Stimulated activated CD8-positive, alpha-beta memory T cell treated with anti-CD3 and anti-CD28 coated beads, Interleukin-7, amount 100 ng/mL, for 4 hours (primary cell): ENCODE measurements at regions not wholly inside any gene's neighbourhood (a gene's known extent, or its start where the extent isn't known, plus 50 kb on each side); places are given as distances from the start of the nearest gene placed in this dataset.

ENCODE experiments used
- DNase-seq, 2 donors: peaks; one replicate each; pipeline ENCODE4 v3.0.0-alpha.2; 2020; ENCODE audit warnings: low read depth in 2 of 2

DNA sequence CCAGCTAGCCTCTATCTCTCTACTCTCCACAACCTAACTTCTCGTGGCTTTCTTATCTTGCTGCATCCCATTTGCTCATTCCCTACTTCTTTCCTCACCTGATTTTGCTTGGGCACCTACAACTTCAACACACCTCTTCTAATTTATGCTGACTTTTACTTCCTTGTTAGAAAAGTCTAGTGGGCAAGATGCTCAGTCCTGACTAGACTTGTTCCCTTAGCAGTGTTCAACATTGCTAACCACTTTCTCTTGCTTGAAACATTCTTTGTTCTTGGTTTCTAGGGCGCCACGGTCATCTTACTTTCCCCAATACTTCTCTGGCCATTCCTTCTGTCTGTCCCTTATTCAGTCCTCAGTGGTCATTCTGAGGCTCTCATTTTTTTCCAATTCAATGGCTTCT is 454.7 kb upstream of the CWC22 start:
- no peak for DNase-seq

DNA sequence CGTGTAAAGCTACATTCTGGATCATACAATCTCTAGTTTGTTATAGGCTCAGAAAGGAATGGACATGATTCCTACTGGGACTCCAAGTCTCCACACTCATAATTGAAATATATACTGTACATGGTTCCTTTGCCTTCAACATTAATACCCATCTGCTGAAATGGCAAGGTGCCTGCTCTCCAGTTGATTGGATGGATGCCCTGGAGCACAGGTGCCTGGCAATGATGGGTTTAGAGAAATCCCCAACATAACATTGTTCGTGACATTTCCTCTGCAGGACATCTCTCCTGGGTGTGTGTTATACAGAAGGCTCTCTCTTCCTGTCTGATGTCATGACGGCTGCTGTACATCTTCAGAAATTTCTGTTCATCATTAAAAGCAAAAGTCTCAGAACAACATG is 449.7 kb upstream of the CWC22 start:
- no peak for DNase-seq

DNA sequence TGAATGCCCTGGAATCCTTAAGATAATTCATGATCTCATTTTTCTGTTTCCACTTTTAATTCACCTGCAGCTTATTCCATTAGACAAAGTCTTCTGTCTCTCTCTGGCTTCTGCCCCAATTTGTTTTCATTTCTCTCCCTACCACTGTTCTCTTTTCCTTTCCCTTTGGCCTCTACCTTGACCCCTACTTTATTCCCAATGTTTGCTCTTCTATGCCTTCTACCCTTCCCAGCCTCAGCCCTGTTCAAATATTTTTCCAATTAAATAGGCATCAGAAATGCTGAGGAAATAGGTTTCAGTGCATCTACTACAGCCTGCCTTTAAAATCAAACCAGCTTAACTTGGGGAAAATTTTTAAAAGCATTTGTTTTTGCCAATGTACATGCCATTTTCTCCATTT is 443.7 kb upstream of the CWC22 start:
- no peak for DNase-seq

DNA sequence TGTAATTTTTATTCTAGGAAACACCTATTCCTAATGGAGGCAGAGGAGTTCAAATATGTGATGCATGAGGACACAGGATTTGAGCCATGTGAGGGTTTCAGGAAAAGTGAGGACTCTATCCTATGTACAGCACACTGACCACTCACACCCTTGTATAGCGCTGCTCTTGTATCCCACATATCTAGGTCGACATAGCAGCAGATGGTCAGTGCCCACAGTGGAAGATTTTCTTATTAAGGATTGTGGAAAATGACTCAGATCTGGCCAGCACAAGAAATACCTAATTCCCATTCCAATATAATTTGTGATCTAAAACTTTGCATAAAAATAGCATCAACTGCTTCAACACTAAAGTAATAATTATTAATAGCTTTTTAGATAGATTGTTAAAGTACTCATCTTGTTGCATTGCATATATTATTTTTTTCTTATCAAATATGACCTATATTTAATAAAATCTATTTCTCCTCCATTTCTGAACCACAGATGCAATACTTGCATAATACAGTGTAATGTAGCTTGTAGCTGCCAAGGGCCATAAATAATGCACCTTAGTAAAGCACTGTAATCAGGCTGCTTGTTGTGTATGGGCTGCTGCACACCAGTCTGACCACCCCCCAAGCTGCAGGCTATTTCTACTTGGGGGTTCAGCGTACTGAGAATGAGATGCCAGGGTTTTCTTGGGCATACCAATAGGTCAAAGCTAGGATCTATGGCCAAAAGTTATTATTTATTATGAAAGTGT is 442.2 kb upstream of the CWC22 start:
- DNase-seq: no peak

DNA sequence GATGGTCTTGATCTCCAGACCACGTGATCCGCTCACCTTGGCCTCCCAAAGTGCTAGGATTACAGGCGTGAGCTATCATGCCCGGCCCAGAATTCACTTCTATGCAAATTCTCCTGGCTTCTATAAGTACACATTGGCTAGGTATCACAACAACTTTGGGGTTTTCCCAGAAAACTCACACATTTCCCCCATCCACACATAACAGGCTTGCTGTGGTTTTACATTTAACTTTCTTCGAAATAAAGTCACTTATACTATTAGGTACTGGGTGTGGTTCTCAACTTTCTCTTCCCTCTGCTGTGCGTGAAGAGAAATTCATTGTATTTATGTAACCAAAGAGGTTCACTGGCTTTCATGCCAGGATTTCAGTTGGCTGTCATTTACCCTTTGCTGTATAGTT is 439.4 kb upstream of the CWC22 start:
- no peak for DNase-seq

DNA sequence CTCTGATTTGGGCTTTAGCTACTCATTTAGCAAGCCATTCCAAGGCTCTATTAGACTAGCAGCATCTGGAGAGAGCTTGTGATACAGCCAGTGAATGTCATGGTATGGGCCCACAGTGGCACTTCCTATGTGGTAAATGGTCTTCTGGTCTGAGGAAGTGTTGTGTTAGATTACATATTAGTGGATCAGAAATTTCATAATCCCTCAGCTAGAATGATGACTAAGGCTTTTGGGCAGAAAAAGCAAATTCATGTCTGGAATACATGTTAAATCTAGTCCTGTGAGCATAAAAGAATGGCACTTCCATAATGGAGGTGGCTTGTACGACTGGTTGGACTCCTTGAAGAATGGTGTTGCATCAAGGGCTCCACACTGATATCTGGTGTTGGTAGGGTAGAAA is 436.8 kb upstream of the CWC22 start:
- no peak for DNase-seq

DNA sequence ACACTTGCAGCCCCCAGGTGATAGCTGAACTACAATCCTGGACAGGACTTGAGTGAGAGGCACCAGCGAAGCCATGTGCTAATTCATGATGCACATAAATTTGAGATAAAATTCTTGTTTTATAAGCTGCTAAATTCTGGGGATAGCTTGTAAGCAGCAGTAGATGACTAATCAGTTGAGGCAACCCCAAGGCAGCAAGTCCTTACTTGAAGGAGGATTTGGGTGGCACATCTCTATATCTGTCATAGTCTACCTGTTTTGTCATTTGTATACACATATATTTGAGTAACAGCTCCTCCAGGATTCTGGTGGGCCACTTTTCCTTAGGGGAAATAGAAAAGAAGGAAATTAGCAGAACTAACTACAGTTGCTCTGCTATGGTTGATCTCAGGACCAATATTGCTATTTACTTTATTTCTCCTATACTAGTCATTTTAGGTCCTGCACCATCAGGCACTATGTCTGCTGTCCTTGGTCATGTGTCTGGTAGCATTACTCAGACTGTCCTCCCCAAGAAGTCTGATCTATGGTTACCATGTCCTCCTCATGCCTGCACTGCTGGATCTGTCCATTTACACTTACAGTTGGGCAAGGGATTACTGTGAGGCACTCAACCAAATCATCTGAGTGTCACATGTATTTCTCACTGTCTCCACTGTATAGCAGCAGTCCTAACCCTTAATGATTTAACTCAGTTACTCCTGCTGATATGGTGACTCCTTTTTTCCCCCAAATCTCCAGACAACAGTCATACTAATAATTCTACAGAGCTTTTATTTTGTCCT is 436.0 kb upstream of the CWC22 start:
- DNase-seq: no peak

DNA sequence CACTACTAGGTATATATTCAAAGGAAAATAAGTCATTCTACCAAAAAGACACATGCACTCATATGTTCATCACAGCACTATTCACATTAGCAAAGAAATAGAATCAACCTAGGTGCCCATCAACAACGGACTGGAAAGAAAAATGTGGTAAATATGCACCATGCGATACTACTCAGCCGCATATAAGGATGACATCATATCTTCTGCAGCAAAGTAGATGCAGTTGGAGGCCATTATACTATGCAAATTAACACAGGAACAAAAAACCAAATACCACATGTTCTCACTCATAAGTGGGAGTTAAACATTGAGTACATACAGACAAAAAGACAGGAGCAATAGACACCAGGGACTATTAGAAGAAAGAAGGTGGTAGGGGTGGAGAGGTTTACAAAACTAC is 412.1 kb upstream of the CWC22 start:
- DNase-seq: no peak

DNA sequence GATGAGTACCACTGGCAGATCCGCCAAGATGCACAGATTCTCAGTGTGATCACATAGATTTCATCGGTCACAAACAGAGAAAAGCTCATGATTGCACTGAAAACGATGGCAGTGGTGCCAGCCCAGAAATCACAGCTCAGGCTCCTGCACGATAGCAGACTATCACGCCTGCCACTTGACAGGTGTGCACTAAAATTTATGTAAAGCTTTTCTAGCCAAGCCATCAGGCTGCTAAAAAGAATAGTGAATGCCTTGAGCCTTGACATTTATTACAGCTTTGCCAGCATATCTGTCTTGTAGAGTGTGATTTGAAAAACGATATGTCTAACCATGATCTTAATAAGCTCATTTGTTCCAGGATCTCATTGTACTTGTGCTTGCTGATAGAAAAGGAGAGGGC is 409.5 kb upstream of the CWC22 start:
- no peak for DNase-seq

DNA sequence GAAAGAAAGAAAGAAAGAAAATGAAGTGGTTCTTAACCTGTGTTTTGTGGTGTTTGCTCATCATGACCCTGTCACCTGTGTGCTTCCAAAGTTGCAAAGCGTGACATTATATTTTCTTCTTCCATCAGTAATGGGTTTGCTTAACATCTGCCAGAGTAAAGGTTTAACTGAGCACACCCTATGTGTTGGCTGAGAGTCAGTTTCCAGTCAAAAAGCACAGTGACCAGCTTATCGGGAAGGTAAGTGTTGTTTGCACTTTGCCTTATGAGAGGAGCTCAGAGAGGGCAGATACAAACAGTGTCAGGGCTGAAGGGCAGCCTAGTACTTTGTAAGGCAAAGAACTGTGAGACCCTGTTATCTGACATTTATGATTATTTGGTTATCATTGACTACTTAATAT is 406.2 kb upstream of the CWC22 start:
- DNase-seq: no peak

DNA sequence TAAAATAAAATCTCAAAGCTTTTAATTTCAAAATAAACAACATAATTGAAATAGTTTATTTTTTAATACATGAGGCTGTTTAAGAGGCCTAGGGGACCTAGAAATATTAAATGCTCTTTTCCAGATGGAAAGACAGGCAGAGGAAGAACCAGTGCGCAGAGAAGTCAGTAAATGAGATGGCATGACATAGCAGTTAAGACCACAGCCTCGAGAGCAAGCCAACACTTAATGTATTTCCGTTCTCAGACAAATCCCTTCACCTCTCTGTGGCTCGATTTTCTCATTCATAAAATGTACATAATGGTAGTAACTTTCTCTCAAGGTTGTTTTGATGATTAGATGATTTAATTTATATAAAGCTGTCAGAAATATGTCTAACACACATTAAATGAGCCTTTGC is 405.1 kb upstream of the CWC22 start:
- DNase-seq: no peak

DNA sequence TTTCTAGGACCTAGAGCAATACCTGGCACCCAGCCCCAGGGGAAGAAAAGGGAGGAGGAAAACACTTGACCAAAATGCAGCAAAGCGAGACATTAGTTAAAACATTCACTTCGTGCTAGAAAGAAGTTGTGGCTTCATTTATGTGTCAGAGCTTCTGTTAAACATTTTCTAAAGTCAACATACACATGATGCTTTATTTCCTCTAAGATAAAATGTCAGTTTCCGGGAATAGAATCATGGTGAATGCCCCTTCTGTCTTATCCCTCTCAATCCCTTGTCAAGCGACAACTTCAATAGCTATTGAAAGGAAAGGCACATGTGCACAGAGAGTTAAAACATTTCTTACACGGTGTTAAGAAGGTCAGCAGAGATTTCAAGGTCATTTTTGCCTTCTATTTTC is 404.6 kb upstream of the CWC22 start:
- no peak for DNase-seq

DNA sequence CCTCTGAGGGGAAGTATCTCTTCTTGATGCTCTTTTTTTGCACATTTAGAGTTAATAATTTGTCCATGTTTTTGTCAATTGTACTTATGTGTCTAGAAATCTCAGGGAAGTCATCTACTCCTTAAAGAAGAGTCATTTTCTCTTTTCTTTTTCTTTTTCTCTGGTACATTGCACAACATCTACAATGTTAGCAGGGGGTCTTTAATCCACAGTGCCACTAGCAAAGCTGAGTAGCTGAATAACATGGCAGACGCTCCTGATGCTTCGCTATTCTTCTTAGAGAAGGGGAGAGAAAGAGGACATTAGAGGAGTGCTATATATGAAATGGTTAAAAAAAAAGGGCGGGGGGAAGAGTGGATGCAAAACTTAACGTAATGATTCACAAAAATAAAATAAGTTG is 399.6 kb upstream of the CWC22 start:
- DNase-seq: no peak

DNA sequence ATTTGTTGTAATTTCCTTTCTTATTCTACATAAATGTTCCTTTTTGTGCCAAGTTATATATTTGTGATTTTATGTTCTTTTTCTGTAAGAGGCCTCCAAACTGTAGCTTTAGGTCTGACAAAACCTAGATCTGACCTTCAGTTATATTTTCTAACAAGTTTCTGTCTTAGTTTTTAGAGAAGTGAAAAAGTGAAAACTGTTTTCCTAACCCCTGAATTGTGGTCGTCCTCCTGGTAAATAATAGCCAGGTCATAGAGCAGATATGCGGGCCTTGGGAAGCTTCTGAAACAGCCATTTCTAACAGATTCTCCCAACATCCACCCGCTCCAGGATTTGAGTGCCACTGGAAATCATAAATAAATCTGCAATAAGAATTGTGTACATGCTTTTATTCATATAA is 398.4 kb upstream of the CWC22 start:
- no peak for DNase-seq

DNA sequence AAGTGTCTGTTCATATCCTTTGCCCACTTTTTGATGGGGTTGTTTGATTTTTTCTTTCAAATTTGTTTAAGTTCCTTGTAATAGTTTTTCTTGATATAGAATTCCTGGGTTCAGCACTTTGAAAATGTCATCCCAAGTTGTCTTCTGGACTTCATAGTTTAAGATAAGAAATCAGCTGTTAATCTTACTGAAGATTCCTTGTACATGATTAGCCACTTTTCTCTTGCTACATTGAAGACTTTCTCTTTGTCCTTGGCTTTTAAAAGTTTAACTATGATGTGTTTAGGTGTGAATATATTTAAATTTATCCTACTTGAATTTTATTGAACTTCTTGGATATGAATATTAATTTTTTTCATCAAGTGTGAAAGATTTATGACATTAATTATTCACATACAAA is 387.2 kb upstream of the CWC22 start:
- no peak for DNase-seq

DNA sequence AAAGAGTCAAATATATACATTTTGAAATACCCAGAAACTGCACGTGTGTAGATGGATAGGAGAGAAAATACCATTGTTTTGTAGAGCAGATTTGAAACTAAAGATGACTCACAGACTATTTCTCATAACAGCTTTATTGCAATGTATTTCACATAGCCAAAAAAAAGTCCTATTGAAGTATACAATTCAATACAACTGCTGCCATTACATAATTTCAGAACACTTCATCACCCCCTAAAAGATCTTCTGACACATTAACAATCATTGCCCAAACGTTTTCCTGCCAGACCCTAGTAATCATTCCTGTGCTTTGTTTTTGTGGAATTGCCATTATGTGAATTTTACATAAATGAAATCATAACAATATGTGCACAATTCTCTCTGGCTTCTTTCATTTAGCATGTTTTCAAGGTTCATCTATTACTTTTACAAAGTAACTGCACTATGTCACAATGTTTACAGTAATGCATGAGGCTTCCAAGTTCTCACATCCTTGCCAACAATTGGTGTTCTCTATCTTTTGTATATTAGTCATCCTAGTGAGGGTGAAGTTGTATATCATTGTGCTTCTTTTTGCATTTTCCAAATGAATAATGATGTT is 378.6 kb upstream of the CWC22 start:
- DNase-seq: no peak

DNA sequence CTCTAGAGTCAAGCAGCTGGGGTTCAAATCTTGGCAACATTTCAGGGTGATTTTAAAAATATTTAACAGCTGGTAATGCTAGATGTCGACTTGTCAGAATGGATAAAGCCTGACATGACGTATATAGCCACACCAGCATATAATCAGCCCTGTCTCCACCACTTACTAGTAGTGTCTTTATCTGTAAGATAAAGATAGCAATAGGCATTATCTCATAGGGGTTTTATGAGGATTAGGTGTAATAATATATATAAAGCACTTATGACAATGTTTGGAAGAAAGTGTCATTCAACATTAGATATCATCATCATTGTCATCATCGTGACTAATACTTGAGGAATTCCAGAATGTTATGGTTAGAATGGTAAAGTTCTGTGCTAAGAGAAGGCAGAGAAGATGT is 369.0 kb upstream of the CWC22 start:
- DNase-seq: no peak

DNA sequence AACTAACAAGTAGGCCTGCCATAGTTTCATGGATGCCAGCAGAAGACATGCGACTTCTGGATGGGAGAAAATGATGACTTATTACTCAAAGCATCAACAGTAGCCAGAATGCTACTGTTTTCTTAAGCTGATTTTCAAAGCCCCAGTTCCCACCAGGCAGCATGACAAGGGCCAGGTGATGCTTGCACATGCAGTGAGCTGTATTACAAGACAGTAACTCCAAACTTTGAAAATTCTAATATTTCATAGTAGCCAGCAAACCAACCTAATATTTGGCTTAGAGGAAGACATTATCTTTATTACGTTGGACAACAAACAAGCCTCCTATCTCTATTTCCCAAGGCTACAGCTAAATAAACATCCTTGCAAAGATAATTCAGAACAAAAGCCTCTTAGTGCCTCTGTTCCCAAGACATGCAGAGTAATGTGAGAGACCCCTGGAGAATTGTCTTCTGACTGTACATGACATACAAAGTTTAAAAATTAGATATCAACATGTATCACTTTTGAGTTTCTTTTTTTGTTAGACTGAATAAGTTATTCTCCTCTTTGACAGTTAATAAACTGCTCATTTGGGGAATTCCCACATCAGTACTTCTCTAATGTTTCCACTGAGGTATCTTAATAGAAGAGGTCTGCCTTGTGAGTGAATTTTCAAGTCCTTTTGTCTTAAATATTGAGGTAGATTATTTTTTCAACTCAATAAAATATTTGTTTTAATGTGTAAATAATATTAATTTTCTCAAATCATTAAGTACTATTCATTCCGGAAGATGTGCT is 367.6 kb upstream of the CWC22 start:
- no peak for DNase-seq

DNA sequence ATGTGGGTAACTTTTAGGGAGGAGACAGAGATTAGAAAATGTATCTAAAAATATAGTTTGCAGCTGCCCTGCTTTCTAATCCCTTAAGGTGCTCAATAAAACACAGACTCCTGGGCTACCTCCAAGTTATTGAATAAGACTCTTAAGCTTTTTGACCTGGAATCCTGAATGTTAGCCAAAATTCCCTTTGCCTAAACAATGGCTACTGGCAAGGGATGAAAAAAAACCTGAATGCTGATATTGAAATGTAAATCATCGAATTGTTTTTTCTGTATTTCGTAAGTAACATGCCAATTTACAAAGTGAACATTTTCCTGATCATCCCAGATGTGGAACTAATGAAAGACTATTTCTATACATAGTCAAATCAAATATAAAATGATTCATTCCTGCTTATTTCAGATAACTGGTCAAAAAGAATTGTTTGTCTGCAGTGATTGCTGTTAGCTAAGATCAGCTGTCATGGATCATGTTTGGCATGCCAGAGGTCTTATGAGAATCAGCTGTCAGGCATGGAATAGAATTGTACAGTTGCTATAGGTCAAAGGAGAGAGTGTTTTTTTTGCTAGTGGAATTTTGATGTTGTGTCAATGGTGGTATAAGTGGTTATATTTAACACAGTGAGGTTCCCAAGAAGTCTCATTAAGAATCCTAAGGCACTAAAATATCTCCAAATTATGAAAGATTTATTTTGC is 363.6 kb upstream of the CWC22 start:
- no peak for DNase-seq

DNA sequence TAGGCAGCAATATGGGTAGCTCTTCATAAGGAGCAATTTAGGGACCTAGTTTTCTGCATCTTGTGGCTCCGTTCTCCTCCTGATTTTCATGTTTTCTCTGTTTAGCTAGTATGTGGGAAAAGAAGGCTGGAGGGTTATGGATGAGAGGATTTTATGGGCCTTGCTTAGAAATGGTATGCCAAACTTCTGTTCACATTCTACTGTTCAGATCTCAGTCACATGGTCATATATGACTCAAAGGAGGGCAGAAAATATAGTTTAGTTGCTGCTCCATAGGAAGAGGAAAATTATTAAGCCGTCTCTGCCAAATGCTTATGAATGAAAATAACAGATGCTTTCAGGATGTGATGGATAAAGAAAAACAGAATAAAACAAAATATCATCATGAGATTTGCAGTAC is 361.8 kb upstream of the CWC22 start:
- DNase-seq: no peak

DNA sequence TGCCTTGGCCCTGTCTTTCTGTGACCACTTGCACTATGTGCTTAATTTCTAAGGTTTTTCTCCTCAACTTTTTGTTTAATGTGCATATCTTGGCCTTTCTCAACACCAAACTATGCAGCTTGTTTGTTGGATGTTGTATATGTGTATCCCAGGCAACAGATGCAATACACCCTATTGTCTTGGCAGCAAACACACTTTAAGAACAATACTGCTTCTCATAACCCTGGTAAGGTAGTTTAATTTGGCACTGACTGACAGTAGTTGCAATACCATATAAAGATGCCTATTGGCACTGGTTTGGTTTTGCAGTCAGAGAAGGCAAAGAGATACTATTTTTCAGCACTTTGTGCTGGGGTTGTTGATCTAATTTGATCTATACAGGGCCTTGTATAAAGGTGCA is 360.7 kb upstream of the CWC22 start:
- no peak for DNase-seq

DNA sequence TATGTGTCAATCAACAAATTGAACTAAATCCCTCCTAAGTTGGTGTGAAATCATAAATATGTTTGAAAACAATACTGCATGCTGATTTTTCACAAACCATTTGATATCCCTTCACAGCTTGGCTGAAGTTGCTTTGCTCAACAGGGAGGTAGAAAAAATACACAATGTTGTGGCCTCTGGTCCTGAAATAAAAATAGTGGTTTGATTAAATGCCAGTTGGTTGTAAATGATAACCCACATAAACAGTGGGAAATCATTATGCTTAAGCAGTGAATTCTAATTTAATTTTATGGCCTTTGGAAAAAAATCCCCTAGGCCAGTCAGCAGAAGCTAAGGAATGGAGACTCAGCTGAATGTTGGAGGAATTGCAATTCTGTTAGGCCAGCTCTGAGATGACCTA is 359.4 kb upstream of the CWC22 start:
- DNase-seq: no peak
